ENCODE measurements at regions not wholly inside any gene's neighbourhood (a gene's known extent, or its start where the extent isn't known, plus 50 kb on each side); places are given as distances from the start of the nearest gene placed in this dataset.

- TF ChIP-seq, protein P1, sequence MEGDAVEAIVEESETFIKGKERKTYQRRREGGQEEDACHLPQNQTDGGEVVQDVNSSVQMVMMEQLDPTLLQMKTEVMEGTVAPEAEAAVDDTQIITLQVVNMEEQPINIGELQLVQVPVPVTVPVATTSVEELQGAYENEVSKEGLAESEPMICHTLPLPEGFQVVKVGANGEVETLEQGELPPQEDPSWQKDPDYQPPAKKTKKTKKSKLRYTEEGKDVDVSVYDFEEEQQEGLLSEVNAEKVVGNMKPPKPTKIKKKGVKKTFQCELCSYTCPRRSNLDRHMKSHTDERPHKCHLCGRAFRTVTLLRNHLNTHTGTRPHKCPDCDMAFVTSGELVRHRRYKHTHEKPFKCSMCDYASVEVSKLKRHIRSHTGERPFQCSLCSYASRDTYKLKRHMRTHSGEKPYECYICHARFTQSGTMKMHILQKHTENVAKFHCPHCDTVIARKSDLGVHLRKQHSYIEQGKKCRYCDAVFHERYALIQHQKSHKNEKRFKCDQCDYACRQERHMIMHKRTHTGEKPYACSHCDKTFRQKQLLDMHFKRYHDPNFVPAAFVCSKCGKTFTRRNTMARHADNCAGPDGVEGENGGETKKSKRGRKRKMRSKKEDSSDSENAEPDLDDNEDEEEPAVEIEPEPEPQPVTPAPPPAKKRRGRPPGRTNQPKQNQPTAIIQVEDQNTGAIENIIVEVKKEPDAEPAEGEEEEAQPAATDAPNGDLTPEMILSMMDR (IDR thresholded peaks at IDR 0.05) = no peak
- no peak for DNase-seq
- Histone ChIP-seq H3K27me3 (no peaks in the 10 kb centered on the region), H3K36me3 (no peaks in the 10 kb centered on the region), H3K4me1 (no peaks in the 10 kb centered on the region), H3K4me3 (no peak overlapping the region), H3K27ac (no peak overlapping the region), H3K9me3 (peaks cover 0 to 2% of the 10 kb centered on the region in 2 donors)
- no peak for ATAC-seq
- intact Hi-C loops (cut with DNase I) = no loop called here
Observed at GRCh38 chr3:137471130-137471529, 293.0 kb upstream of the SOX14 start.

DNA sequence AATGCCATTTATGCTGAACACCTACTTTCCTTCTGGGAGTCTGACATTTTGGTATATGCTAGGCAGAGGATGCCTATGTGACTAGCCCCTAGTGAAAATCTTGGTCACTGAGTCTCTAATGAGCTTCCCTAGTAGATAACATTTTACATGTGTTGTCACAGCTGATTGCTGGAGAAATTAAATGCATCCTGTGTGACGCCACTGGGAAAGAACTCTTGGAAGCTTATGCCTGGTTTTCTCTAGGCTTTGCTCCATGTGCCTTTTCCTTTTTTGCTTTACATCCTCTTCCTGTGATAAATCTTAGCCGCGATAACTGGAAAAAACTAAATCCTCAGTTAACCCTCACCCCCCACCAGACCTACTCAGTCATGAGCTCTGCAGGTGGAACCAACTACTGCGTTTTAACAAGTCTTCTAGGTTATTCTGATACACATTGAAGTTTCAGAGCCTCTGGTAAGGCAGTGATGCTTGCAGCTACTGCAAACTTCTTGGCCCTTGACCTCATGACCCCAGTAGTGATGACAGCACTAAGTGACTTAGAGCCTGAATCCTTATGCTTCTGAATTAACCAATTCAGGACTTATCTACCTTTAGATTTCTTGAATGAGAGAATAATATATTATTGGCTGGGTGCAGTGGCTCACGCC, 292.4 kb upstream of the SOX14 start:
- no peak overlapping the region for H3K4me3 ChIP-seq
- H3K4me1 ChIP-seq = no peaks in the 10 kb centered on the region
- TF ChIP-seq, protein P1 (IDR thresholded peaks at IDR 0.05) = no peak
- no peak for ATAC-seq
- no peak overlapping the region for H3K27ac ChIP-seq
- peaks cover 0 to 6% of the 10 kb centered on the region in 2 donors for H3K9me3 ChIP-seq
- no peak for DNase-seq
- intact Hi-C loops (cut with DNase I) = no loop called here
- H3K27me3 ChIP-seq = no peaks in the 10 kb centered on the region
- no peaks in the 10 kb centered on the region for H3K36me3 ChIP-seq

- DNase-seq (no peak), ATAC-seq (no peak)
- Histone ChIP-seq H3K27me3 (no peaks in the 10 kb centered on the region), H3K4me1 (no peaks in the 10 kb centered on the region), H3K4me3 (no peak overlapping the region), H3K36me3 (no peaks in the 10 kb centered on the region), H3K9me3 (peaks cover 0 to 13% of the 10 kb centered on the region in 2 donors), H3K27ac (no peak overlapping the region)
- intact Hi-C loops (cut with DNase I) = no loop called here
- TF ChIP-seq, protein P1 (IDR thresholded peaks at IDR 0.05) = no peak
Observed at GRCh38 chr3:137477614-137478013, 286.5 kb upstream of the SOX14 start.

GRCh38 chr3:137509354-137510045, 254.6 kb upstream of the SOX14 start:
- Histone ChIP-seq H3K27ac (no peak overlapping the region), H3K9me3 (peaks cover 0 to 4% of the 10 kb centered on the region in 2 donors), H3K36me3 (no peaks in the 10 kb centered on the region), H3K4me3 (no peak overlapping the region), H3K27me3 (no peaks in the 10 kb centered on the region), H3K4me1 (no peaks in the 10 kb centered on the region)
- intact Hi-C loops (cut with DNase I) = no loop called here
- ATAC-seq = peak; percentile 27
- TF ChIP-seq, protein P1 (IDR thresholded peaks at IDR 0.05) = no peak
- peak in 2 of 4 donors; percentile 16 to 55 for DNase-seq

GRCh38 chr3:137511655-137512054, 252.5 kb upstream of the SOX14 start:
- intact Hi-C loops (cut with DNase I) = no loop called here
- Histone ChIP-seq H3K9me3 (no peaks in the 10 kb centered on the region), H3K4me1 (no peaks in the 10 kb centered on the region), H3K36me3 (no peaks in the 10 kb centered on the region), H3K27me3 (no peaks in the 10 kb centered on the region), H3K4me3 (no peak overlapping the region), H3K27ac (no peak overlapping the region)
- DNase-seq = no peak
- TF ChIP-seq, protein P1 (IDR thresholded peaks at IDR 0.05) = no peak
- no peak for ATAC-seq
